GM12872 (cell line): ENCODE measurements at regions not wholly inside any gene's neighbourhood (a gene's known extent, or its start where the extent isn't known, plus 50 kb on each side); places are given as distances from the start of the nearest gene placed in this dataset.

ENCODE experiments used
- CTCF ChIP-seq: IDR thresholded peaks from 3 replicates; pipeline ENCODE4 v1.5.1; 2011; ENCODE audit warnings: low read depth, mild to moderate bottlenecking, low read length, moderate library complexity; ENCODE audit not compliant: insufficient read depth

GRCh38 chr3:82132210-82133069 lies 371.0 kb upstream of the GBE1 start:
- TF ChIP-seq CTCF: no peak

GRCh38 chr3:82130046-82130445 lies 368.6 kb upstream of the GBE1 start:
- no peak for TF ChIP-seq CTCF

- TF ChIP-seq CTCF: no peak
Measured at GRCh38 chr3:82129221-82129801, 367.9 kb upstream of the GBE1 start.

GRCh38 chr3:82128271-82128670 lies 366.8 kb upstream of the GBE1 start:
- TF ChIP-seq CTCF: no peak

GRCh38 chr3:82122554-82123345 lies 361.3 kb upstream of the GBE1 start:
- TF ChIP-seq CTCF: no peak

- TF ChIP-seq CTCF: no peak
Measured at GRCh38 chr3:82114589-82114988, 353.1 kb upstream of the GBE1 start.

- no peak for TF ChIP-seq CTCF
Measured at GRCh38 chr3:82103241-82103640, 341.8 kb upstream of the GBE1 start.
